Ishikawa (cell line): ENCODE measurements at regions not wholly inside any gene's neighbourhood (a gene's known extent, or its start where the extent isn't known, plus 50 kb on each side); places are given as distances from the start of the nearest gene placed in this dataset.

ENCODE experiments used
- CEBPB ChIP-seq: IDR thresholded peaks from 2 replicates; pipeline ENCODE4 v1.6.1; 2012
- TEAD4 ChIP-seq: IDR thresholded peaks from 2 replicates; pipeline ENCODE4 v1.6.1; 2012

GRCh38 chr9:99681113-99681512 is 140.6 kb upstream of the NR4A3 start:
- TF ChIP-seq CEBPB (no peak), TEAD4 (no peak)
